HCT116 (cell line): ENCODE measurements at regions not wholly inside any gene's neighbourhood (a gene's known extent, or its start where the extent isn't known, plus 50 kb on each side); places are given as distances from the start of the nearest gene placed in this dataset.

ENCODE experiments used
- CEBPB ChIP-seq: IDR thresholded peaks from 2 replicates; pipeline ENCODE4 v1.6.1; 2012; ENCODE audit warnings: low read depth
- CTCF ChIP-seq, 3 experiments: fragments of 200-600 bp in 1 of 3; sonication (generic) in 1 of 3; IDR thresholded peaks in 2 of 3; conservative IDR thresholded peaks in 1 of 3; 2 replicates each; pipeline ENCODE4 v1.5.1; 2012 to 2017; ENCODE audit warnings: low read depth in 2 of 3, low read length in 2 of 3, antibody characterized with exemption in 1 of 3, borderline replicate concordance in 1 of 3, control low read depth in 1 of 3, mild to moderate bottlenecking in 1 of 3, mixed read lengths in 1 of 3, mixed run types in 1 of 3, moderate library complexity in 1 of 3; ENCODE audit not compliant: insufficient read depth in 1 of 3
- EGR1 ChIP-seq: IDR thresholded peaks from 2 replicates; pipeline ENCODE4 v1.6.1; 2012; ENCODE audit warnings: low read depth
- EZH2 ChIP-seq: fragments of 200-600 bp; sonication (generic); IDR thresholded peaks from 2 replicates; pipeline ENCODE4 v1.6.1; 2017; ENCODE audit warnings: antibody characterized with exemption, mixed run types
- MAX ChIP-seq: IDR thresholded peaks from 2 replicates; pipeline ENCODE4 v1.6.1; 2012
- POLR2A ChIP-seq: IDR thresholded peaks from 2 replicates; pipeline ENCODE4 v1.7.0; 2011; ENCODE audit warnings: borderline replicate concordance; ENCODE audit not compliant: insufficient read depth, insufficient read length; ENCODE audit errors: extremely low read depth

- TF ChIP-seq EGR1 (no peak), EZH2 (no peak), POLR2A (no peak), MAX (no peak), CTCF (IDR thresholded peaks at IDR 0.05 in 2 of 3, conservative IDR thresholded peaks at IDR 0.05 in 1 of 3; ENCODE audit: borderline replicate concordance in 1 of 3, insufficient read depth in 1 of 3, low read depth in 2 of 3, low read length in 2 of 3) (no peak), CEBPB (no peak)
These were observed 618.5 kb downstream of the CCSER2 start for GRCh38 chr10:84946904-84947303.
